ENCODE measurements at regions not wholly inside any gene's neighbourhood (a gene's known extent, or its start where the extent isn't known, plus 50 kb on each side); places are given as distances from the start of the nearest gene placed in this dataset.

GRCh38 chr3:83882701-83883100 lies 1076.1 kb upstream of the CADM2 start:
- Histone ChIP-seq H3K4me1 (no peaks in the 10 kb centered on the region), H3K4me3 (no peak overlapping the region), H3K27me3 (no peaks in the 10 kb centered on the region), H3K27ac (no peak overlapping the region), H3K36me3 (ENCODE audit: low read depth, missing control alignments) (no peaks in the 10 kb centered on the region), H3K9me3 (no peaks in the 10 kb centered on the region)
- intact Hi-C loops (cut with DNase I; ENCODE audit: low total_unique reads) = no loop called here
- 93 to 95% methylated on average over 2 of the region's 2 CpGs for WGBS, 2 donors
- no peak for DNase-seq
- TF ChIP-seq POLR2A (IDR thresholded peaks at IDR 0.05) (no peak), CTCF (IDR thresholded peaks at IDR 0.05) (no peak)

GRCh38 chr3:83890039-83890762 lies 1068.6 kb upstream of the CADM2 start:
- H3K4me1 ChIP-seq = no peaks in the 10 kb centered on the region
- H3K36me3 ChIP-seq (ENCODE audit: low read depth, missing control alignments) = no peaks in the 10 kb centered on the region
- no peak for DNase-seq
- TF ChIP-seq POLR2A (IDR thresholded peaks at IDR 0.05) (no peak), CTCF (IDR thresholded peaks at IDR 0.05) (no peak)
- no peak overlapping the region for H3K4me3 ChIP-seq
- H3K27ac ChIP-seq = no peak overlapping the region
- WGBS, 2 donors = 92 to 96% methylated on average over 1 of the region's 1 CpG
- H3K27me3 ChIP-seq = no peaks in the 10 kb centered on the region
- intact Hi-C loops (cut with DNase I; ENCODE audit: low total_unique reads) = no loop called here
- no peaks in the 10 kb centered on the region for H3K9me3 ChIP-seq

- H3K9me3 ChIP-seq = no peaks in the 10 kb centered on the region
- 77 to 87% methylated on average over 2 of the region's 2 CpGs for WGBS, 2 donors
- H3K4me3 ChIP-seq = no peak overlapping the region
- intact Hi-C loops (cut with DNase I; ENCODE audit: low total_unique reads) = no loop called here
- no peaks in the 10 kb centered on the region for H3K27me3 ChIP-seq
- no peak overlapping the region for H3K27ac ChIP-seq
- DNase-seq = no peak
- TF ChIP-seq CTCF (IDR thresholded peaks at IDR 0.05) (no peak), POLR2A (IDR thresholded peaks at IDR 0.05) (no peak)
- no peaks in the 10 kb centered on the region for H3K36me3 ChIP-seq (ENCODE audit: low read depth, missing control alignments)
- H3K4me1 ChIP-seq = no peaks in the 10 kb centered on the region
Observed at GRCh38 chr3:83890763-83891135, 1068.0 kb upstream of the CADM2 start.

- 69 to 74% methylated on average over 2 of the region's 2 CpGs for WGBS, 2 donors
- Histone ChIP-seq H3K4me1 (no peaks in the 10 kb centered on the region), H3K4me3 (no peak overlapping the region), H3K36me3 (ENCODE audit: low read depth, missing control alignments) (no peaks in the 10 kb centered on the region), H3K9me3 (no peaks in the 10 kb centered on the region), H3K27ac (no peak overlapping the region), H3K27me3 (no peaks in the 10 kb centered on the region)
- TF ChIP-seq CTCF (IDR thresholded peaks at IDR 0.05) = no peak
- intact Hi-C loops (cut with DNase I; ENCODE audit: low total_unique reads) = no loop called here
- no peak for DNase-seq
Observed at GRCh38 chr3:83894223-83894622, 1064.6 kb upstream of the CADM2 start.

- Histone ChIP-seq H3K4me3 (no peak overlapping the region), H3K27ac (no peak overlapping the region), H3K4me1 (no peaks in the 10 kb centered on the region), H3K9me3 (no peaks in the 10 kb centered on the region), H3K36me3 (ENCODE audit: low read depth, missing control alignments) (no peaks in the 10 kb centered on the region), H3K27me3 (no peaks in the 10 kb centered on the region)
- DNase-seq = no peak
- intact Hi-C loops (cut with DNase I; ENCODE audit: low total_unique reads) = no loop called here
- 32 to 37% methylated on average over 1 of the region's 1 CpG for WGBS, 2 donors
- TF ChIP-seq CTCF (IDR thresholded peaks at IDR 0.05) (no peak), POLR2A (IDR thresholded peaks at IDR 0.05) (no peak)
Observed at GRCh38 chr3:83895892-83896291, 1062.9 kb upstream of the CADM2 start.

Measured in testis (tissue), 2 donors.